IPS-20b (cell line): ENCODE measurements at regions not wholly inside any gene's neighbourhood (a gene's known extent, or its start where the extent isn't known, plus 50 kb on each side); places are given as distances from the start of the nearest gene placed in this dataset.

Experiments
- H3K27ac ChIP-seq: one replicate; pipeline ENCODE4 v1.5.1; 2013; ENCODE audit warnings: low read length
- H3K27me3 ChIP-seq: 2 replicates; pipeline ENCODE4 v1.6.1; 2013; ENCODE audit warnings: mild to moderate bottlenecking, low read length, inconsistent platforms; ENCODE audit not compliant: insufficient read depth
- H3K36me3 ChIP-seq: 2 replicates; pipeline ENCODE4 v1.6.1; 2013; ENCODE audit warnings: low read depth, mild to moderate bottlenecking, inconsistent platforms, low read length, moderate library complexity; ENCODE audit not compliant: insufficient read depth
- H3K4me1 ChIP-seq: 2 replicates; pipeline ENCODE4 v1.6.1; 2013; ENCODE audit warnings: mild to moderate bottlenecking, control low read depth, inconsistent platforms, low read length, moderate library complexity; ENCODE audit not compliant: insufficient read depth
- H3K4me3 ChIP-seq: 2 replicates; pipeline ENCODE4 v1.5.1; 2013; ENCODE audit warnings: mild to moderate bottlenecking, low read length, inconsistent platforms
- H3K9ac ChIP-seq: 2 replicates; pipeline ENCODE4 v1.6.1; 2013; ENCODE audit warnings: low read depth, mild to moderate bottlenecking, inconsistent platforms, low read length, moderate library complexity
- H3K9me3 ChIP-seq: 2 replicates; pipeline ENCODE4 v1.6.1; 2013; ENCODE audit warnings: mild to moderate bottlenecking, low read depth, low read length, inconsistent platforms; ENCODE audit not compliant: insufficient read depth

DNA sequence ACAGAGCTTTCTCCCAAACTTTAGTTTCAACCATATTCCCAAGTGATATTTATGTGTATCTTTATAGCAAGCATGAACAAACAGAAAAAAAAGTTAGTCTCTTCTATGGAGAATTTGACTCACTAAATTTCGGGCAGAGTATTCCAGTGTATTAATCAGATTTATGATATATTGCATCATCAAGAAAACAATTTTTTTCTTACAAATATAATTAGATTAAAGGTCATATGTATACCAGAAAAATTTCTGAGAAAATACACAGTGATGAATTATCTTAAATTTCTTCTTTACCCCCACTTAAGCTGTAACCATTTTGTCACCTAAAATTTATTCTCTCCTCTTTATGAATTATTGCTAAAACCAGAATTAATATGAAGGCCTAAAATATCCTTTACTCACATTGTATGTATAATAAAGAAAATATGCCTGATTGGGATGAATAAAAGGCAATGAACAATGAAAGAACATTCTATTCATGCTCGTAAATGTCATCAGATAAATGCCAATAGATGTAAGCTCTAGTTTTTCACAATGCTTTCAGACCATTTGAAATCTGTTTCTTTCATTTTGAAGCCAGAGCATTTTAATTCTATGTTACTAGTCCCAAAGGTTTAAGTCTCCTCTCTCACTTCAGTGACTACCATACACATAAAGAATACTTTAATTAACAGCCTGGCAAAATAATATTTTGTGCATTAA, 192.1 kb downstream of the HGF start:
- H3K27ac ChIP-seq: no peak overlapping the region
- no peak overlapping the region for H3K4me3 ChIP-seq
- no peaks in the 10 kb centered on the region for H3K9me3 ChIP-seq
- H3K36me3 ChIP-seq: no peaks in the 10 kb centered on the region
- H3K4me1 ChIP-seq: no peaks in the 10 kb centered on the region
- H3K27me3 ChIP-seq: no peaks in the 10 kb centered on the region
- no peak overlapping the region for H3K9ac ChIP-seq

DNA sequence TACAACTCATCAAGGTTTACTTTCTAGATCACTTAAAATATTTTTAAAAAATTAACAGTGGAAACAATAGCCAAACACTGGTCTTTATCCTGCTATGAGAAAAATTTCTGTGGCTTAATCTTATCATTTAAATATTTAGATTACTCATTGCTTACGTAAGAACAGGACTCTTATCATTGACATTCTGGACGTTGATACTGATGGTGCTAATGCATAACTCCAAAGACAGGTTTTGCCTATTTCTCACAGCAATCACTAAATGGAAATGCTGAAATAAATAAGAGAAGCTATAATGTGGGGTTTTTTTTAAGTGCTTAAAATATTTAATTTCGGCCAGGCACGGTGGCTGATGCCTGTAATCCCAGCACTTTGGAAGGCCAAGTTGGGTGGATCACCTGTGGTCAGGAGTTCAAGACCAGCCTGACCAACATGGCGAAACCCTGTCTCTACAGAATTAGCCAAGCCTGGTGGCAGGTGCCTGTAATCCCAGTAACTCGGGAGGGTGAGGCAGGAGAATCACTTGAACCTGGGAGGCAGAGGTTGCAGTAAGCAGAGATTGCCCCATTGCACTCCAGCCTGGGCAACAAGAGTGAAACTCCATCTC, 195.0 kb downstream of the HGF start:
- H3K9me3 ChIP-seq: no peaks in the 10 kb centered on the region

DNA sequence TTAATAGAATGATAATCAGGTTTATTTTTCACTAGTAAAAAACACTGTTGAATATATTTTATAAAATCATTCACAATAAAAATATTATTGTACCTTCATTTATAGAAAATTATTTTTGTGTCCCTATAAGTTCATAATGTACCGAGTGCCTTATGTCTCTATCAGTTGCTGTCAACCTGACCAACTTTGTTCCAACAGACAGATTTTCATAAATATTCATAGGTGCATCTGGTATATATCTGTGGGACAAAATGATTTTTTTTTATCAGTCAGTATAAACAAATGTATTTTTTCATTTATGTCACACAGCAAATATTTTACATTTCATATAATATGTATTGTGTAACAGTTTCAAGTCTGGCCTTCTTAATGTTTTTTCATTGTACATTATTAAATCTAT, 195.9 kb downstream of the HGF start:
- Histone ChIP-seq H3K9me3 (no peaks in the 10 kb centered on the region), H3K4me1 (no peaks in the 10 kb centered on the region)

More for the DNA sequence above, 195.0 kb downstream of the HGF start:
- H3K27me3 ChIP-seq: no peaks in the 10 kb centered on the region
- H3K27ac ChIP-seq: no peak overlapping the region
- no peak overlapping the region for H3K4me3 ChIP-seq
- no peaks in the 10 kb centered on the region for H3K4me1 ChIP-seq
- no peak overlapping the region for H3K9ac ChIP-seq
- H3K36me3 ChIP-seq: no peaks in the 10 kb centered on the region

DNA sequence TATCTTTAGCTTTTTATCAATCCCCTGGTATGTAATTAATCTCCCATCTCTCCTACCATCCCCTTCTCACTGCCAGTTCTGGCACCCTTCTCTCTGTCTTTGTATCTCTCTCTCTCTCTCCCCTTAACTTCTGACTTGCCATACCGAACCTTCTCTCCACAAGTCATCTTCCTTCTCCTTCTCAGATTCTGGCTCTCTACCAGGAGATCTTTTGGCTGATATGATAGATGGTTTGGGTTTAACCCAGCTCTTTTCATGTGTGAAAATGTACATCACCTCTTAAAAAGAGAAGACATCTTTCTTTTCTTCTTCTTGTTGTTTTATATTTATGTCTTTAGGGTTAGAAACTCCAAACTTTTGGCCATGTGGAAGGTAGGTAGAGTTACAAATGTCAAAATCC, 196.7 kb downstream of the HGF start:
- no peaks in the 10 kb centered on the region for H3K4me1 ChIP-seq
- no peaks in the 10 kb centered on the region for H3K36me3 ChIP-seq
- no peaks in the 10 kb centered on the region for H3K9me3 ChIP-seq
- no peak overlapping the region for H3K27ac ChIP-seq
- no peak overlapping the region for H3K9ac ChIP-seq
- no peak overlapping the region for H3K4me3 ChIP-seq
- no peaks in the 10 kb centered on the region for H3K27me3 ChIP-seq

More for the DNA sequence above, 195.9 kb downstream of the HGF start:
- Histone ChIP-seq H3K27ac (no peak overlapping the region), H3K36me3 (no peaks in the 10 kb centered on the region), H3K4me3 (no peak overlapping the region), H3K27me3 (no peaks in the 10 kb centered on the region), H3K9ac (no peak overlapping the region)

DNA sequence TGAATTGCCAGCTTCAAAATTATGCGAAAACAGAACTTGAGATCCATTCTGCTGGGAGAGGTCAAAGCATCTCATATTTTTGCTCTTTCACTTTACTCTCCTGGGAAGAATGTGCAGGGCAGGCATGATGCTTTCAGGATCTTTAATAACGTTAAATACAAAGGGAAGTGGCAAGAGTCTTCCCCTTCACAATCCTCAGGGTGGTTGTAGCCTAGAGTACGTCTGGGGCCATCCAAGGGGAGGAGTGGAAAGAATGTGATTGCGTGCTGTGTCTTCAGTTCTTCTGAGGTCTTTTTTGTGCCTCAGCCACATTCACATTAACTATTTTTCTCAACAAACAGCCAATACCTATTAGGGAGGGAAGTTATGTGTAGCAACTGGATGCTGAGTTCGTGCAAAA, 207.3 kb downstream of the HGF start:
- no peak overlapping the region for H3K4me3 ChIP-seq
- H3K9ac ChIP-seq: no peak overlapping the region
- no peaks in the 10 kb centered on the region for H3K27me3 ChIP-seq
- no peak overlapping the region for H3K27ac ChIP-seq
- no peaks in the 10 kb centered on the region for H3K4me1 ChIP-seq
- H3K36me3 ChIP-seq: no peaks in the 10 kb centered on the region
- no peaks in the 10 kb centered on the region for H3K9me3 ChIP-seq

DNA sequence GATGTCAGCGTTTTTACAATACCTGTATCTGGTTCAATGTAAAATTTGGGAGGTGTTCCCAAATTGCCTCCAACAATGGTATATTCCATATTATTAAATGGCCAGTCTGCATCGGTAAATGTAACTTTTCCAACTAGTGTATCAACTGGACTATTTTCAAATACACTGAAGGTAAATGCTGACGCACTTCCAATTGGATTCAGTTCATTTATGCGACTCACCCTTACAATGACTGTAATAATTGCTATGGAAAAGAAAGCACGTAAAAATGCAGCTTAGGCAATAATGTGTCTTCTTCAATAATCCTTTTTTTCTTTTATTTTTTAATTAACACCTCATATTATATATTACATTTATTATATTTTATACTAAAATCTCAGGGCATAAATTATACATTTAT, 209.1 kb downstream of the HGF start:
- Histone ChIP-seq H3K9me3 (no peaks in the 10 kb centered on the region), H3K36me3 (no peaks in the 10 kb centered on the region), H3K4me3 (no peak overlapping the region), H3K4me1 (no peaks in the 10 kb centered on the region), H3K27me3 (no peaks in the 10 kb centered on the region), H3K9ac (no peak overlapping the region), H3K27ac (no peak overlapping the region)

DNA sequence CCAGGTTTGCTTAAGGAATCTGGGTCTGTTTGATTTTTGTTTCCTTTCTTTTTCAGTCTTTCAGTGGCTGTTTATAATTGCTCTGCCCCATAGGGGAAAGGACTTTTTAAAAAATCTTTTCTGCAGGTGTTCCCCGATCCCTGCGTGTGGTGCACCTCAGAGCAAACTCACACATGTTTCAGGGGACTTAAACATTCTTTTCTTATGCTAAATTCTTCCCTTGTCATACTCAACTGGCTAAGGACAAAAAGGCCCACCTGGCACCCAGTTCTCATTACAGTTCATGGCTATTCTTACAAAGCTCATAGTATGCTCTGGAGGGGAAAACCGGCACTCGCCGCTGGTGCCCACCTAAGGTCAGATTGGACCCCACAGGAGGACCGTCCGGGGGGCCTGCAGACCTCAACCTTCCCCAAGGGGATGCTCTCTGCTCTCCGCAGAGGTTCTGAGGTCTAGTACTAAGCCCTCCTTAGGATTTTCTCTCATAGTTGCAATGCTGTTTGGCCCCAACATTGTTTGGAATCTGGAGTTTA, 220.3 kb downstream of the HGF start:
- H3K9me3 ChIP-seq: peaks cover 8% of the 10 kb centered on the region; the same call in 1 of the 2 replicates
- H3K27ac ChIP-seq: peak overlapping the region; percentile 37
- H3K36me3 ChIP-seq: no peaks in the 10 kb centered on the region
- H3K4me3 ChIP-seq: no peak overlapping the region
- H3K27me3 ChIP-seq: no peaks in the 10 kb centered on the region
- peak overlapping the region; percentile 21; the same call in 1 of the 2 replicates for H3K9ac ChIP-seq
- peaks cover 3% of the 10 kb centered on the region; the same call in 1 of the 2 replicates for H3K4me1 ChIP-seq

DNA sequence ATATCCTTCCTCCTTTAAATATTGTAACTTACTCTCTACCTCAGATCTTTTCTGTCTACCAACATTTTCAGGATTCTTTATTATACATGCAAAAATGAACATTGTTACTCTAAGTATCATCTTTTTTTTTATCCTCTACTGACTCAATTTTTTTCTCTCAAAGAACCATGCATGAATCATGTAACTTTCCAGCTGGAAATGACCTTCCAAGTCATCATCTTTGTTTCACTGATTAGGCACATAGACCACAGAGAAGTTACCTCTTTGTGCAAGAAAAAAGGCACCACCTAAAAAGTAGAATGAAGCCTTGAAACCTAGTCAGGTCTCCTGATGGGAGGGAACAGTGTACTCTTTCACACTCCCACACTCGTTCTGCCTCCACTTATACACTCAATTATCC, 234.9 kb downstream of the HGF start:
- Histone ChIP-seq H3K4me1 (no peaks in the 10 kb centered on the region), H3K36me3 (no peaks in the 10 kb centered on the region), H3K9ac (no peak overlapping the region), H3K27me3 (no peaks in the 10 kb centered on the region), H3K4me3 (no peak overlapping the region), H3K9me3 (no peaks in the 10 kb centered on the region), H3K27ac (no peak overlapping the region)

DNA sequence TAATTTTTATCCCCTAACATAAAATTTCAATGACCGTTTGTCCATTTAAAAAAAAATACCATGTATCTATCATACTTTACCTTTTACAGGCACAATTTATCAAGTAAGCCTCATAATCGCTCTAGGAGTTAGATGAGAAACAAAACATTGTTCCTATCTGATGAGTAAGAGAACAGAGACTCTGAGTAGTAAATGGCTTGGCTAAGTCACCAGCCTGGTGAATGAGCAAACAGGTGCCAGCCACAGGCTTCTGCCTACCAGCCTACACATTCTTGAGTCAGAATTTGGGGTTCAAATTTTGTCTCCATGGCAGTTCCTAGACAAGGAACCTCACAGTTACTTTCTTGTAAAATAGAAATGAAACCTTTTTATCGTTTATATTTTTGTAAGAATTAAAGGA, 235.4 kb downstream of the HGF start:
- no peaks in the 10 kb centered on the region for H3K4me1 ChIP-seq
- no peaks in the 10 kb centered on the region for H3K9me3 ChIP-seq
- no peak overlapping the region for H3K27ac ChIP-seq
- H3K4me3 ChIP-seq: no peak overlapping the region
- no peaks in the 10 kb centered on the region for H3K27me3 ChIP-seq
- no peak overlapping the region for H3K9ac ChIP-seq
- H3K36me3 ChIP-seq: no peaks in the 10 kb centered on the region

DNA sequence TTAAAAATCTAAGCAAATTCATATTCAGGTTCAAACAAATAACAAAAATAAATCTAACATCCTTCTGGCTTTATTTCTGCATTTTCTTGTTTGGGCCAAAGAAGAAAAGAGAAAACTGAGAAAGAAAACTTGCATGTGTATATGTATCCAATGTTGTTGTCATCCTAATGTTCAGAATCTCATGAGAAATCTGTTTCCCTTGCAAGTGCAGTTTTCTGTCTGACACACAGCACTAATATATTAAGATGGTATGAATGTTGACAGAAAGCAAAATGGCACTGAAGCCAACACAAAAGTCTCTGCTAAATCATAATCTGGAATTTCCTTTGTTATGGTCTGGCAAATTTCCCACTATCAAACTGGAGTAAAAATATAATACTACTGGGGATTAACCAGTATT, 235.9 kb downstream of the HGF start:
- Histone ChIP-seq H3K9me3 (no peaks in the 10 kb centered on the region), H3K27me3 (no peaks in the 10 kb centered on the region)

DNA sequence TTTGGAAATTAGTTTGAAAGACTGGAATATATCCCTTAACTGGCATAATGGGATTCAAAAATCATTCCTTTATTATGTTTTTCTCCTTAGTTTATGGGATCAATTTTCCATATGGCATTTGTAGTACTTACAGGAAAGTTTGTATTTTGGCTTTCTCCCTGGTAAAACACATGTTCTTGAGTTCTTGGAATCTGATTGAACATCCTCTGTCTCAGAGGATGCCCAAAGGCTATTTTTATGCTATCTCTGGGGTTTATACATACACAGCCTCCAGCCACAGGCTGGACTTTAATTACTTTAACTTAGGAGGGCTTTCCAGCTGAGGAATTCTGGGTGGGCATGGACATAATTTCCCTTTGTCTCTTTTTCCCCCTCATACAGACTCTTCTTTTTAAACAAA, 236.4 kb downstream of the HGF start:
- Histone ChIP-seq H3K9ac (no peak overlapping the region), H3K4me1 (no peaks in the 10 kb centered on the region), H3K4me3 (no peak overlapping the region), H3K36me3 (no peaks in the 10 kb centered on the region), H3K27me3 (no peaks in the 10 kb centered on the region), H3K27ac (no peak overlapping the region), H3K9me3 (no peaks in the 10 kb centered on the region)

More for the DNA sequence above, 235.9 kb downstream of the HGF start:
- Histone ChIP-seq H3K9ac (no peak overlapping the region), H3K36me3 (no peaks in the 10 kb centered on the region), H3K27ac (no peak overlapping the region), H3K4me3 (no peak overlapping the region), H3K4me1 (no peaks in the 10 kb centered on the region)

DNA sequence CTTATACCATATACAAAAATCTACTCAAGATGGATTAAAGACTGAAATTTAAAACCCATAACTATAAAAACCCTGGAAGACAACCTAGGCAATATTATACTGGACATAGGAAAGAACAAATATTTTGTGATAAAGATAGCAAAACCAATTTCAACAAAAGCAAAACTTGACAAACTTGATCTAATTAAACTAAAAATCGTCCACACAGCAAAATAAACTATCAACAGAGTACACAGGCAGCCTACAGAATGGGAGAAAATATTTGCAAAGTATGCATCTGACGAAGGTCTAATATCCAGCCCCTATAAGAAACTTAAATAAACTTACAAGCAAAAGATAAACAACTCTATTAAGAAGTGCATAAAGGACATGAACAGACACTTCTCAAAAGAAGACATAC, 240.1 kb downstream of the HGF start:
- no peaks in the 10 kb centered on the region for H3K36me3 ChIP-seq
- H3K27me3 ChIP-seq: no peaks in the 10 kb centered on the region
- H3K27ac ChIP-seq: no peak overlapping the region
- no peak overlapping the region for H3K9ac ChIP-seq
- H3K9me3 ChIP-seq: no peaks in the 10 kb centered on the region
- H3K4me3 ChIP-seq: no peak overlapping the region
- H3K4me1 ChIP-seq: no peaks in the 10 kb centered on the region
